GM12865 (cell line): ENCODE measurements at regions not wholly inside any gene's neighbourhood (a gene's known extent, or its start where the extent isn't known, plus 50 kb on each side); places are given as distances from the start of the nearest gene placed in this dataset.
"Not testable (repeated sequence)": the region's sequence is repeated elsewhere in the genome, so short reads cannot be mapped to it uniquely, and the experiment has no call there.

Experiments
- DNase-seq: peaks from one replicate; pipeline ENCODE4 v3.0.0; 2010; ENCODE audit warnings: low read depth
- H3K4me3 ChIP-seq: 2 replicates; pipeline ENCODE4 v1.5.1; 2011; ENCODE audit warnings: mild to moderate bottlenecking, low read depth, low read length, control low read depth
- CTCF ChIP-seq: IDR thresholded peaks from 2 replicates; pipeline ENCODE4 v1.5.1; 2011; ENCODE audit warnings: low read length, control low read depth, low read depth, inconsistent platforms; ENCODE audit not compliant: insufficient read depth; ENCODE audit errors: missing control alignments

GRCh38 chr5:44756097-44756496 is 52.6 kb upstream of the MRPS30 start:
- DNase-seq, H3K4me3 ChIP-seq: not testable (repeated sequence)

GRCh38 chr5:44747396-44747795 is 61.4 kb upstream of the MRPS30 start:
- H3K4me3 ChIP-seq = no peak overlapping the region
- no peak for TF ChIP-seq CTCF
- no peak for DNase-seq

GRCh38 chr5:44740660-44741059 is 68.1 kb upstream of the MRPS30 start:
- no peak for DNase-seq
- no peak overlapping the region for H3K4me3 ChIP-seq
- no peak for TF ChIP-seq CTCF

- H3K4me3 ChIP-seq = no peak overlapping the region
- TF ChIP-seq CTCF = no peak
- no peak for DNase-seq
Measured at GRCh38 chr5:44729536-44729935, 79.2 kb upstream of the MRPS30 start.

GRCh38 chr5:44727100-44727499 is 81.6 kb upstream of the MRPS30 start:
- no peak for TF ChIP-seq CTCF
- H3K4me3 ChIP-seq = no peak overlapping the region
- DNase-seq = no peak

GRCh38 chr5:44719856-44720255 is 88.9 kb upstream of the MRPS30 start:
- TF ChIP-seq CTCF = no peak
- no peak for DNase-seq
- H3K4me3 ChIP-seq = no peak overlapping the region

GRCh38 chr5:44714871-44715561 is 93.7 kb upstream of the MRPS30 start:
- DNase-seq = no peak
- TF ChIP-seq CTCF = no peak
- H3K4me3 ChIP-seq = no peak overlapping the region
